OCI-LY1 (cell line): ENCODE measurements at regions not wholly inside any gene's neighbourhood (a gene's known extent, or its start where the extent isn't known, plus 50 kb on each side); places are given as distances from the start of the nearest gene placed in this dataset.

Source experiments
- CTCF ChIP-seq: fragments of 200-600 bp; sonication (generic), shearing (Covaris generic); IDR thresholded peaks from 2 replicates; pipeline ENCODE4 v1.5.1; 2017; ENCODE audit warnings: mild to moderate bottlenecking, antibody characterized with exemption, low read length, moderate library complexity, mixed read lengths
- EZH2 ChIP-seq: fragments of 200-600 bp; sonication (generic), shearing (Covaris generic); IDR thresholded peaks from 2 replicates; pipeline ENCODE4 v1.8.0; 2017; ENCODE audit warnings: borderline replicate concordance, mixed run types, mild to moderate bottlenecking, antibody characterized with exemption, low read length, moderate library complexity, mixed read lengths

GRCh38 chr2:16744521-16744920 is 78.9 kb upstream of the CYRIA start:
- TF ChIP-seq CTCF: no peak
- TF ChIP-seq EZH2: no peak
